GM12878 (cell line): ENCODE measurements at regions not wholly inside any gene's neighbourhood (a gene's known extent, or its start where the extent isn't known, plus 50 kb on each side); places are given as distances from the start of the nearest gene placed in this dataset.

Experiments
- ATAC-seq: fragments of 200-7000 bp; cut with Tn5 transposase; 3 replicates; pipeline ENCODE4 v1.9.1; 2020; ENCODE audit warnings: mild to moderate bottlenecking, moderate library complexity
- BruUV-seq: library from RNA; stranded (reverse); fragments of 400-500 nt; replicated peaks from 2 replicates; lab custom pipeline; 2021; lab: Mats Ljungman, UMichigan
- CTCF ChIA-PET: fragments of 300-600 bp; sonication (Branson Sonifier 250); formaldehyde crosslinking; extraction: SDS; loops from one replicate; lab custom pipeline; 2021; ENCODE audit warnings: inconsistent platforms; lab: Yijun Ruan, JAX
- POLR2A ChIA-PET: fragments of 350-600 bp; formaldehyde crosslinking; extraction: SDS; loops from one replicate; lab custom pipeline; 2021; ENCODE audit warnings: inconsistent platforms; lab: Charles Lee
- RAD21 ChIA-PET: fragments of 300-600 bp; sonication (Branson Sonifier 250); formaldehyde crosslinking; loops from one replicate; lab custom pipeline; 2023; ENCODE audit warnings: antibody characterized with exemption; ENCODE audit not compliant: unreplicated experiment; lab: Charles Lee
- SMC1A ChIA-PET: fragments of 300-600 bp; sonication (Branson Sonifier 250); formaldehyde crosslinking; loops from one replicate; lab custom pipeline; 2023; ENCODE audit not compliant: unreplicated experiment, uncharacterized antibody; lab: Charles Lee
- DNase-seq: peaks from one replicate; pipeline ENCODE4 v3.0.0-alpha.2; 2011; ENCODE audit warnings: low read depth, low spot score
- FAIRE-seq: peaks from 3 replicates; lab custom pipeline; 2011; peaks lifted over from hg19 to GRCh38; lab: Jason Lieb, UNC
- H2AFZ ChIP-seq: 2 replicates; pipeline ENCODE4 v1.6.0; 2011; ENCODE audit warnings: low read depth, low read length, control low read depth; ENCODE audit not compliant: control insufficient read depth
- H3K27ac ChIP-seq: 2 replicates; pipeline ENCODE4 v1.5.1; 2011; ENCODE audit warnings: control low read depth; ENCODE audit not compliant: control insufficient read depth, insufficient read depth
- H3K27me3 ChIP-seq, 2 experiments: replicated peaks in 1 of 2; 2 replicates each; pipeline versions ENCODE4 v1.6.0 to v1.6.1; 2011; ENCODE audit warnings: low read length in 1 of 2; ENCODE audit not compliant: control insufficient read depth in 2 of 2, insufficient read depth in 2 of 2
- H3K36me3 ChIP-seq, 2 experiments: 2 replicates each; pipeline ENCODE4 v1.5.1; 2011; ENCODE audit warnings: low read length in 1 of 2; ENCODE audit not compliant: control insufficient read depth in 2 of 2, insufficient read depth in 2 of 2
- H3K4me1 ChIP-seq: 2 replicates; pipeline ENCODE4 v1.6.1; 2011; ENCODE audit warnings: mild to moderate bottlenecking, low read length, moderate library complexity, mixed read lengths; ENCODE audit not compliant: control insufficient read depth, insufficient read depth
- H3K4me2 ChIP-seq: 2 replicates; pipeline ENCODE4 v1.6.0; 2011; ENCODE audit warnings: control low read depth; ENCODE audit not compliant: control insufficient read depth, insufficient read depth
- H3K4me3 ChIP-seq: fragments of 200-600 bp; sonication (generic); 2 replicates; pipeline ENCODE4 v1.5.1; 2016
- H3K79me2 ChIP-seq: 2 replicates; pipeline ENCODE4 v1.6.0; 2011; ENCODE audit warnings: low read length; ENCODE audit not compliant: control insufficient read depth, insufficient read depth
- H3K9ac ChIP-seq: 2 replicates; pipeline ENCODE4 v1.8.0; 2011; ENCODE audit warnings: low read length, control low read depth, mixed read lengths; ENCODE audit not compliant: control insufficient read depth, insufficient read depth
- H3K9me3 ChIP-seq: replicated peaks from 3 replicates; pipeline ENCODE4 v1.5.1; 2011; ENCODE audit warnings: mild to moderate bottlenecking, low read length; ENCODE audit not compliant: control insufficient read depth, insufficient read depth
- H4K20me1 ChIP-seq: 2 replicates; pipeline ENCODE4 v1.6.0; 2011; ENCODE audit not compliant: control insufficient read depth, insufficient read depth
- CBX5 ChIP-seq: sonication (generic); IDR thresholded peaks from 2 replicates; pipeline ENCODE4 v1.6.1; 2016; ENCODE audit warnings: low read depth, moderate library complexity, mild to moderate bottlenecking, inconsistent platforms
- POLR2AphosphoS2 ChIP-seq: IDR thresholded peaks from 2 replicates; pipeline ENCODE4 v1.6.1; 2011; ENCODE audit warnings: low read depth, mild to moderate bottlenecking, low read length, improper control_type of control experiment, moderate library complexity
- RELA ChIP-seq: fragments of 450-650 bp; IDR thresholded peaks from 2 replicates; pipeline ENCODE4 v1.8.0; 2014; ENCODE audit warnings: borderline replicate concordance; ENCODE audit not compliant: partially characterized antibody
- RUNX3 ChIP-seq: IDR thresholded peaks from 2 replicates; pipeline ENCODE4 v1.6.1; 2012; ENCODE audit warnings: low read length, inconsistent platforms
- SREBF2 ChIP-seq: IDR thresholded peaks from 2 replicates; pipeline ENCODE4 v1.6.1; 2012; ENCODE audit warnings: mild to moderate bottlenecking, low read length
- TARDBP ChIP-seq: IDR thresholded peaks from 2 replicates; pipeline ENCODE4 v1.6.1; 2016; ENCODE audit warnings: borderline replicate concordance
- TBL1XR1 ChIP-seq: IDR thresholded peaks from 2 replicates; pipeline ENCODE4 v1.6.1; 2012; ENCODE audit warnings: low read depth, low read length, improper control_type of control experiment
- WGBS: methylation state at CpG from one replicate; pipeline ENCODE4 v1.1.6; 2016; ENCODE audit warnings: low lambda C conversion rate; ENCODE audit not compliant: insufficient replicate concordance, insufficient coverage; ENCODE audit errors: missing lambda C conversion rate; 5-methylcytosine and 5-hydroxymethylcytosine counted together
- in situ Hi-C: fragments of 300-500 bp; cut with MboI; formaldehyde crosslinking; loops from 9 replicates; pipeline ENCODE4 v1.14.3; 2018; ENCODE audit warnings: mixed read lengths
- intact Hi-C: fragments of 100-400 bp; cut with micrococcal nuclease; formaldehyde crosslinking; loops from one replicate; pipeline ENCODE4 v1.14.2; 2022; ENCODE audit not compliant: unreplicated experiment
- TF ChIP-seq, protein P1 (sequence below): fragments of 450-650 bp; IDR thresholded peaks from 2 replicates; pipeline ENCODE4 v1.6.1; 2018; ENCODE audit warnings: borderline replicate concordance, mild to moderate bottlenecking; ENCODE audit not compliant: partially characterized antibody
- TF ChIP-seq, protein P2 (sequence below): fragments of 450-650 bp; IDR thresholded peaks from 2 replicates; pipeline ENCODE4 v1.6.1; 2017; ENCODE audit warnings: borderline replicate concordance
- TF ChIP-seq, protein P3 (sequence below): IDR thresholded peaks from 2 replicates; pipeline ENCODE4 v1.6.1; 2012; ENCODE audit warnings: low read depth, low read length, improper control_type of control experiment
- TF ChIP-seq, protein P4 (sequence below): fragments of 450-650 bp; IDR thresholded peaks from 2 replicates; pipeline ENCODE4 v1.6.1; 2017; ENCODE audit warnings: mild to moderate bottlenecking, moderate library complexity
- TF ChIP-seq, protein P5 (sequence below): fragments of 450-650 bp; formaldehyde crosslinking; IDR thresholded peaks from 2 replicates; pipeline ENCODE4 v1.4.0; 2022; ENCODE audit warnings: mild to moderate bottlenecking, moderate library complexity

DNA sequence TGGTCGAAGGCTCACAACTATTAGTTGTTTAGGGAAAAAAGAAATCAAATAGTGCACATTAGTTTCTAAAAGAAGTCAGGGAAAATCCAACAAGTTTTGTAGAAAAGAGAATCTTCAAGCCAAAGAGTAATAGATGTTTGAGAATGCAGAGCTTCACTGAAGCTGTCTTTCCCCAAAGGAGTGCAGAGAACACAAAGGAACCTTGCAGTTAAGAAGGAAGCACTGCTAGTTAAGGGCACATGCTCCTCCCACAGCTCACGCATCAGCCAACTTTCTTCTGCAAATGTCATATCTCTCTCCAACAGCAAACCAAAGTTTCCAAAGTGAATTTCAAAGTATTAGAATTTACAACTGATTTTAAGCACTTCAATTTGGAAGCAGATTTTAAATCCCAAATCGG, 116.4 kb upstream of the FST start:
- no TSS peak for BruUV-seq
- no peaks in the 10 kb centered on the region for H3K9me3 ChIP-seq
- H4K20me1 ChIP-seq: no peaks in the 10 kb centered on the region
- FAIRE-seq (no peak), ATAC-seq (no peak), DNase-seq (no peak)
- in situ Hi-C loops (no loop called here), intact Hi-C loops (no loop called here)
- H3K9ac ChIP-seq: no peak overlapping the region
- ChIA-PET CTCF (no interaction called here), POLR2A (no interaction called here), RAD21 (no interaction called here), SMC1A (interaction anchor here (0.6 kb wide), 1 partner anchor 1847 kb away, joined by 3 read pairs; no protein-coding TSS in a partner anchor)
- no peaks in the 10 kb centered on the region for H3K36me3 ChIP-seq
- no peak overlapping the region for H3K4me3 ChIP-seq
- H3K4me2 ChIP-seq: no peak overlapping the region
- WGBS: 22% methylated on average over 3 of the region's 3 CpGs
- no peaks in the 10 kb centered on the region for H3K4me1 ChIP-seq
- no peak overlapping the region for H3K27ac ChIP-seq
- no peaks in the 10 kb centered on the region for H3K27me3 ChIP-seq
- H2AFZ ChIP-seq: no peak overlapping the region
- no peaks in the 10 kb centered on the region for H3K79me2 ChIP-seq
- no peak for TF ChIP-seq RUNX3
- no peak for TF ChIP-seq SREBF2
- no peak for TF ChIP-seq RELA
- TF ChIP-seq, protein P1, sequence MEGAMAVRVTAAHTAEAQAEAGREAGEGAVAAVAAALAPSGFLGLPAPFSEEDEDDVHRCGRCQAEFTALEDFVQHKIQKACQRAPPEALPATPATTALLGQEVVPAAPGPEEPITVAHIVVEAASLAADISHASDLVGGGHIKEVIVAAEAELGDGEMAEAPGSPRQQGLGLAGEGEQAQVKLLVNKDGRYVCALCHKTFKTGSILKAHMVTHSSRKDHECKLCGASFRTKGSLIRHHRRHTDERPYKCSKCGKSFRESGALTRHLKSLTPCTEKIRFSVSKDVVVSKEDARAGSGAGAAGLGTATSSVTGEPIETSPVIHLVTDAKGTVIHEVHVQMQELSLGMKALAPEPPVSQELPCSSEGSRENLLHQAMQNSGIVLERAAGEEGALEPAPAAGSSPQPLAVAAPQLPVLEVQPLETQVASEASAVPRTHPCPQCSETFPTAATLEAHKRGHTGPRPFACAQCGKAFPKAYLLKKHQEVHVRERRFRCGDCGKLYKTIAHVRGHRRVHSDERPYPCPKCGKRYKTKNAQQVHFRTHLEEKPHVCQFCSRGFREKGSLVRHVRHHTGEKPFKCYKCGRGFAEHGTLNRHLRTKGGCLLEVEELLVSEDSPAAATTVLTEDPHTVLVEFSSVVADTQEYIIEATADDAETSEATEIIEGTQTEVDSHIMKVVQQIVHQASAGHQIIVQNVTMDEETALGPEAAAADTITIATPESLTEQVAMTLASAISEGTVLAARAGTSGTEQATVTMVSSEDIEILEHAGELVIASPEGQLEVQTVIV: no peak
- TF ChIP-seq POLR2AphosphoS2: no peak
- no peak for TF ChIP-seq CBX5
- TF ChIP-seq, protein P2, sequence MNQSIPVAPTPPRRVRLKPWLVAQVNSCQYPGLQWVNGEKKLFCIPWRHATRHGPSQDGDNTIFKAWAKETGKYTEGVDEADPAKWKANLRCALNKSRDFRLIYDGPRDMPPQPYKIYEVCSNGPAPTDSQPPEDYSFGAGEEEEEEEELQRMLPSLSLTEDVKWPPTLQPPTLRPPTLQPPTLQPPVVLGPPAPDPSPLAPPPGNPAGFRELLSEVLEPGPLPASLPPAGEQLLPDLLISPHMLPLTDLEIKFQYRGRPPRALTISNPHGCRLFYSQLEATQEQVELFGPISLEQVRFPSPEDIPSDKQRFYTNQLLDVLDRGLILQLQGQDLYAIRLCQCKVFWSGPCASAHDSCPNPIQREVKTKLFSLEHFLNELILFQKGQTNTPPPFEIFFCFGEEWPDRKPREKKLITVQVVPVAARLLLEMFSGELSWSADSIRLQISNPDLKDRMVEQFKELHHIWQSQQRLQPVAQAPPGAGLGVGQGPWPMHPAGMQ: no peak
- no peak for TF ChIP-seq TARDBP
- TF ChIP-seq, protein P3, sequence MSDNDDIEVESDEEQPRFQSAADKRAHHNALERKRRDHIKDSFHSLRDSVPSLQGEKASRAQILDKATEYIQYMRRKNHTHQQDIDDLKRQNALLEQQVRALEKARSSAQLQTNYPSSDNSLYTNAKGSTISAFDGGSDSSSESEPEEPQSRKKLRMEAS: no peak
- TF ChIP-seq, protein P4, sequence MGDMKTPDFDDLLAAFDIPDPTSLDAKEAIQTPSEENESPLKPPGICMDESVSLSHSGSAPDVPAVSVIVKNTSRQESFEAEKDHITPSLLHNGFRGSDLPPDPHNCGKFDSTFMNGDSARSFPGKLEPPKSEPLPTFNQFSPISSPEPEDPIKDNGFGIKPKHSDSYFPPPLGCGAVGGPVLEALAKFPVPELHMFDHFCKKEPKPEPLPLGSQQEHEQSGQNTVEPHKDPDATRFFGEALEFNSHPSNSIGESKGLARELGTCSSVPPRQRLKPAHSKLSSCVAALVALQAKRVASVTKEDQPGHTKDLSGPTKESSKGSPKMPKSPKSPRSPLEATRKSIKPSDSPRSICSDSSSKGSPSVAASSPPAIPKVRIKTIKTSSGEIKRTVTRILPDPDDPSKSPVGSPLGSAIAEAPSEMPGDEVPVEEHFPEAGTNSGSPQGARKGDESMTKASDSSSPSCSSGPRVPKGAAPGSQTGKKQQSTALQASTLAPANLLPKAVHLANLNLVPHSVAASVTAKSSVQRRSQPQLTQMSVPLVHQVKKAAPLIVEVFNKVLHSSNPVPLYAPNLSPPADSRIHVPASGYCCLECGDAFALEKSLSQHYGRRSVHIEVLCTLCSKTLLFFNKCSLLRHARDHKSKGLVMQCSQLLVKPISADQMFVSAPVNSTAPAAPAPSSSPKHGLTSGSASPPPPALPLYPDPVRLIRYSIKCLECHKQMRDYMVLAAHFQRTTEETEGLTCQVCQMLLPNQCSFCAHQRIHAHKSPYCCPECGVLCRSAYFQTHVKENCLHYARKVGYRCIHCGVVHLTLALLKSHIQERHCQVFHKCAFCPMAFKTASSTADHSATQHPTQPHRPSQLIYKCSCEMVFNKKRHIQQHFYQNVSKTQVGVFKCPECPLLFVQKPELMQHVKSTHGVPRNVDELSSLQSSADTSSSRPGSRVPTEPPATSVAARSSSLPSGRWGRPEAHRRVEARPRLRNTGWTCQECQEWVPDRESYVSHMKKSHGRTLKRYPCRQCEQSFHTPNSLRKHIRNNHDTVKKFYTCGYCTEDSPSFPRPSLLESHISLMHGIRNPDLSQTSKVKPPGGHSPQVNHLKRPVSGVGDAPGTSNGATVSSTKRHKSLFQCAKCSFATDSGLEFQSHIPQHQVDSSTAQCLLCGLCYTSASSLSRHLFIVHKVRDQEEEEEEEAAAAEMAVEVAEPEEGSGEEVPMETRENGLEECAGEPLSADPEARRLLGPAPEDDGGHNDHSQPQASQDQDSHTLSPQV: no peak
- no peak for TF ChIP-seq TBL1XR1
- TF ChIP-seq, protein P5, sequence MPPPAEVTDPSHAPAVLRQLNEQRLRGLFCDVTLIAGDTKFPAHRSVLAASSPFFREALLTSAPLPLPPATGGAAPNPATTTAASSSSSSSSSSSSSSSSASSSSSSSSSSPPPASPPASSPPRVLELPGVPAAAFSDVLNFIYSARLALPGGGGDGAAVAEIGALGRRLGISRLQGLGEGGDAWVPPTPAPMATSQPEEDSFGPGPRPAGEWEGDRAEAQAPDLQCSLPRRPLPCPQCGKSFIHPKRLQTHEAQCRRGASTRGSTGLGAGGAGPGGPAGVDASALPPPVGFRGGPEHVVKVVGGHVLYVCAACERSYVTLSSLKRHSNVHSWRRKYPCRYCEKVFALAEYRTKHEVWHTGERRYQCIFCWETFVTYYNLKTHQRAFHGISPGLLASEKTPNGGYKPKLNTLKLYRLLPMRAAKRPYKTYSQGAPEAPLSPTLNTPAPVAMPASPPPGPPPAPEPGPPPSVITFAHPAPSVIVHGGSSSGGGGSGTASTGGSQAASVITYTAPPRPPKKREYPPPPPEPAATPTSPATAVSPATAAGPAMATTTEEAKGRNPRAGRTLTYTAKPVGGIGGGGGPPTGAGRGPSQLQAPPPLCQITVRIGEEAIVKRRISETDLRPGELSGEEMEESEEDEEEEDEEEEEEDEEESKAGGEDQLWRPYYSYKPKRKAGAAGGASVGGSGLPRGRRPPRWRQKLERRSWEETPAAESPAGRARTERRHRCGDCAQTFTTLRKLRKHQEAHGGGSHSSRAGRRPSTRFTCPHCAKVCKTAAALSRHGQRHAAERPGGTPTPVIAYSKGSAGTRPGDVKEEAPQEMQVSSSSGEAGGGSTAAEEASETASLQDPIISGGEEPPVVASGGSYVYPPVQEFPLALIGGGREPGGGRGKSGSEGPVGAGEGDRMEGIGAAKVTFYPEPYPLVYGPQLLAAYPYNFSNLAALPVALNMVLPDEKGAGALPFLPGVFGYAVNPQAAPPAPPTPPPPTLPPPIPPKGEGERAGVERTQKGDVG (CRISPR knock-in tag): no peak
